Gastroesophageal sphincter (tissue), 3 donors: ENCODE measurements at regions not wholly inside any gene's neighbourhood (a gene's known extent, or its start where the extent isn't known, plus 50 kb on each side); places are given as distances from the start of the nearest gene placed in this dataset.

ENCODE experiments used
- EP300 ChIP-seq: sonication (generic); formaldehyde crosslinking; IDR thresholded peaks from one replicate; pipeline ENCODE4 v1.6.1; 2017; ENCODE audit warnings: antibody characterized with exemption, mild to moderate bottlenecking
- POLR2A ChIP-seq, 2 donors: fragments of 450-650 bp; IDR thresholded peaks; one replicate each; pipeline ENCODE4 v1.6.1; 2017; ENCODE audit warnings: antibody characterized with exemption in 2 of 2, mild to moderate bottlenecking in 2 of 2, moderate library complexity in 1 of 2
- TF ChIP-seq, protein P1 (sequence below), 4 experiments: fragments of 200-600 bp in 2 of 4; fragments of 450-650 bp in 2 of 4; sonication (generic) in 1 of 4; IDR thresholded peaks; one replicate each; pipeline ENCODE4 v1.5.1; 2017 to 2019; ENCODE audit warnings: antibody characterized with exemption in 4 of 4, mild to moderate bottlenecking in 2 of 4, moderate library complexity in 2 of 4

DNA sequence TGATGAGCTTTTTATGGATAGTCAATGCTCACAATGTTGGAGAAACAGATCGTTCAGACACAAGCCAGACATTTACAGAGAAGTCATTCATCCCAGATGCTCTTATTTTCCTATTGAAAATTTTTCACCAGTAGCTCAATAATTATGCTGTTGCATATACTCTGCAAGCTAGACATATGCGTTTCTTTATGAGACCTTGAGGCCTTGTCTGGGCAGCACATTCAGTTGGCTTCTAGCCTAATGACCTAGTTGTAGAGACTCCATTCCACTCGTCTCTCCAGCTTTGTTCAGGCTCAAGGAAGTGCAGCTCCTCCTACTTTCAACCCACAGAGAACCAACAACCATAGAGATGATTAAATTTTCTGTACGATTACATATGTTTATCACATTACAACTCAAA lies 237.7 kb downstream of the MZT1 start:
- TF ChIP-seq, protein P1, sequence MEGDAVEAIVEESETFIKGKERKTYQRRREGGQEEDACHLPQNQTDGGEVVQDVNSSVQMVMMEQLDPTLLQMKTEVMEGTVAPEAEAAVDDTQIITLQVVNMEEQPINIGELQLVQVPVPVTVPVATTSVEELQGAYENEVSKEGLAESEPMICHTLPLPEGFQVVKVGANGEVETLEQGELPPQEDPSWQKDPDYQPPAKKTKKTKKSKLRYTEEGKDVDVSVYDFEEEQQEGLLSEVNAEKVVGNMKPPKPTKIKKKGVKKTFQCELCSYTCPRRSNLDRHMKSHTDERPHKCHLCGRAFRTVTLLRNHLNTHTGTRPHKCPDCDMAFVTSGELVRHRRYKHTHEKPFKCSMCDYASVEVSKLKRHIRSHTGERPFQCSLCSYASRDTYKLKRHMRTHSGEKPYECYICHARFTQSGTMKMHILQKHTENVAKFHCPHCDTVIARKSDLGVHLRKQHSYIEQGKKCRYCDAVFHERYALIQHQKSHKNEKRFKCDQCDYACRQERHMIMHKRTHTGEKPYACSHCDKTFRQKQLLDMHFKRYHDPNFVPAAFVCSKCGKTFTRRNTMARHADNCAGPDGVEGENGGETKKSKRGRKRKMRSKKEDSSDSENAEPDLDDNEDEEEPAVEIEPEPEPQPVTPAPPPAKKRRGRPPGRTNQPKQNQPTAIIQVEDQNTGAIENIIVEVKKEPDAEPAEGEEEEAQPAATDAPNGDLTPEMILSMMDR (IDR thresholded peaks at IDR 0.05): no peak
- TF ChIP-seq EP300 (no peak), POLR2A (IDR thresholded peaks at IDR 0.05) (no peak)
